Right cardiac atrium (tissue), 5 donors: ENCODE measurements at regions not wholly inside any gene's neighbourhood (a gene's known extent, or its start where the extent isn't known, plus 50 kb on each side); places are given as distances from the start of the nearest gene placed in this dataset.
"Not testable (repeated sequence)": the region's sequence is repeated elsewhere in the genome, so short reads cannot be mapped to it uniquely, and the experiment has no call there.

Experiments used
- ATAC-seq, 2 donors: fragments of 200-7000 bp; cut with Tn5 transposase; one replicate each; pipeline versions ENCODE4 v1.8.0 to v1.9.1; 2020; ENCODE audit warnings: moderate library complexity in 2 of 2, mild to moderate bottlenecking in 1 of 2
- DNase-seq, 3 donors: peaks; one replicate each; pipeline ENCODE4 v3.0.0-alpha.2; 2020
- H3K27ac ChIP-seq: one replicate; pipeline ENCODE4 v1.5.1; 2013; ENCODE audit warnings: mild to moderate bottlenecking, low read length, control low read depth, moderate library complexity
- H3K27me3 ChIP-seq: one replicate; pipeline ENCODE4 v1.6.1; 2013; ENCODE audit not compliant: control insufficient read depth, insufficient read depth
- H3K4me1 ChIP-seq: one replicate; pipeline ENCODE4 v1.6.1; 2013; ENCODE audit warnings: low read length; ENCODE audit not compliant: control insufficient read depth, insufficient read depth
- H3K4me3 ChIP-seq: one replicate; pipeline ENCODE4 v1.5.1; 2013; ENCODE audit warnings: low read length, control low read depth
- H3K9me3 ChIP-seq: one replicate; pipeline ENCODE4 v1.6.1; 2013; ENCODE audit warnings: low read length; ENCODE audit not compliant: control insufficient read depth
- WGBS: extraction: QIAGEN DNeasy Blood & Tissue Kit; methylation state at CpG from one replicate; pipeline ENCODE4 v1.1.7; 2013; 5-methylcytosine and 5-hydroxymethylcytosine counted together
- intact Hi-C, 4 donors: fragments of 100-400 bp; cut with DNase I; formaldehyde crosslinking; loops; one replicate each; pipeline versions ENCODE4 v1.11.0 to v1.14.0; 2022 to 2023
- donor health status: healthy with polysubstance abuse.
- donor health status: DM: no; HTN: yes; CAD: no.
- donor health status: DM: no; HTN: no; CAD: no.
- donor health status: DM: no; HTN: yes; CAD: no; lungs with severe emphysema.
- donor health status: DM: yes; HTN: yes; CAD: no.

DNA sequence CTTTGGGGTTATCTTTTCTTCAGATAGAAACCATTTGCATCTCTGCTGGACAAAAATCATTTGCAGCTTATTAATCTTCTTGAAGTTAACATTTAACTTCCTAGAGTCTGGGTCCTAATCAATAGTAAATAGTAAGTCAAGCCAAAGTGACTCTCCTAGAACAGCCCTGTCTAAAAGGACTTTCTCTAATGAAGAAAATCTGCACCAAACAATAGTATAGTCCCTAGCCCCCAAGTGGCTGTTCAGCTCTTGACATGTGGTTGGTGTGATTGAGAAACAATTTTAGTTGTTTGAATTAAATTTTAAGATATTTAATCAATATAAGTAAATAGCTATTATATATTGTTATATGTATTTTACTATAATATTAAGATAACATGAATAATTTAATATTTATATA is 64.6 kb upstream of the SHB start:
- intact Hi-C loops = loop anchor here in 1 of 4 donors (10.0 kb wide), 1 partner anchor 49 kb away; no protein-coding TSS in a partner anchor
- no peaks in the 10 kb centered on the region for H3K9me3 ChIP-seq
- no peak for DNase-seq
- H3K27me3 ChIP-seq = no peaks in the 10 kb centered on the region
- no peak overlapping the region for H3K4me3 ChIP-seq
- no peak overlapping the region for H3K27ac ChIP-seq
- H3K4me1 ChIP-seq = no peaks in the 10 kb centered on the region
- ATAC-seq = no peak

DNA sequence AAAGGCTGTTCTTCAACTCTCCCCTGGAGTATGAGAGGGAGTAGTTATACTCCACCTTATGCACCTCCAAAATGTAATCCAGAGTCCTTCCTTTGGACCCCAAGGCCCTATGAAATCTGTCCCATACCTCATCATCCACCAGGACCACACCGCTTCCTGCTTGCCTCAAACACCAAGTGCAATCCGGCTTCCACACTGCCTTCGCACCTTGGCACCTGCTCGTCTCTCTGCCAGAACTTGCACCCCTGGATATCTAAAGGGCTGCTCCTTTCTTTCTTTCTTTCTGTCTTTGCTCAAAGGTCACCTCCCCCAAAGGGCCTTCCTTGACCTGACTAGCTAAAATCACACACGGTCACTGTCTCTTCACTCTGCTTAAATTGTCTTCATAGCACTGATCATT is 63.9 kb upstream of the SHB start:
- intact Hi-C loops = loop anchor here in 1 of 4 donors (10.0 kb wide), 1 partner anchor 48 kb away; no protein-coding TSS in a partner anchor
- no peak for ATAC-seq

DNA sequence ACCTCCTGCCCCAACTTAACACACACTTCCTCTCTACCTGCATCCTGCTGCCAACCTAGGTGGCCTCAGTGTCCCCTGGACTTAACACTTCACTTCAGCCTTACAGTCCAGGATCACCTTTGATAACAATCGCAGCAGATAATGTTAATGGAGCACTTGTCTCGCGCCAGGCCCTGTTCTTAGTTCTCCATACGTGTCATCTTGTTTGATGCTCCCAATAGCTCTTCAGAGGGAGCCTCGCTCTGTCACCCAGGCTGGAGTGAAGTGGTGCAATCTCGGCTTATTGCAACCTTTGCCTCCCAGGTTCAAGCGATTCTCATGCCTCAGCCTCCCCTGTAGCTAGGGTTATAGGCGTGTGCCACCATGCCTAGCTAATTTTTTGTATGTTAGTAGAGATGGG is 62.7 kb upstream of the SHB start:
- 87% methylated on average over 8 of the region's 8 CpGs for WGBS
- intact Hi-C loops = loop anchor here in 1 of 4 donors (10.0 kb wide), 1 partner anchor 47 kb away; no protein-coding TSS in a partner anchor
- no peaks in the 10 kb centered on the region for H3K9me3 ChIP-seq
- no peak for ATAC-seq
- H3K4me1 ChIP-seq = no peaks in the 10 kb centered on the region
- no peak overlapping the region for H3K27ac ChIP-seq
- no peak overlapping the region for H3K4me3 ChIP-seq
- no peaks in the 10 kb centered on the region for H3K27me3 ChIP-seq
- DNase-seq = no peak

More for the DNA sequence above, 63.9 kb upstream of the SHB start:
- H3K27me3 ChIP-seq = no peaks in the 10 kb centered on the region
- DNase-seq = no peak
- H3K4me3 ChIP-seq = no peak overlapping the region
- no peaks in the 10 kb centered on the region for H3K4me1 ChIP-seq
- no peak overlapping the region for H3K27ac ChIP-seq
- no peaks in the 10 kb centered on the region for H3K9me3 ChIP-seq
- 90% methylated on average over 5 of the region's 5 CpGs for WGBS

DNA sequence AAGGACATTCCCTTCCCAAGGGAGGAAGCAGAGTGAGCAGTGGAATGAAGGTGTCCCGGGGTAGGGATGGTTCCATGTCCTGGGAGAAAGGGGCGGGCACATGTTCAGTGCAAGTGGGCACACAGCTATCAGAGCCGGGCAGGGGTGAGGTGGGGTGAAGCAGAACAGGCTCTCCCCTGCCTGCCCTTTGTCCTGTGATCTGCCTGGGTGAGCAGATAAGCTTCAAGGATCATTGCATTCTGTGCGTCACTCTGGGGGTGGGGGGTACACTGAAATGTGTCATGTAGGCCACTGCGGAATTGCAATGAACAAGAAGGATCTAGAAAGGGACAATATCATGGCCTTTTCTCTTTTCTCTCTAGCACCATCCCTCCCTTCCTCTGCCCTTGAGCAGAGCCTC is 61.7 kb upstream of the SHB start:
- Histone ChIP-seq H3K4me1 (no peaks in the 10 kb centered on the region), H3K9me3 (no peaks in the 10 kb centered on the region), H3K27me3 (no peaks in the 10 kb centered on the region), H3K27ac (no peak overlapping the region), H3K4me3 (no peak overlapping the region)
- intact Hi-C loops = loop anchor here in 1 of 4 donors (10.0 kb wide), 1 partner anchor 46 kb away; no protein-coding TSS in a partner anchor
- DNase-seq = no peak
- ATAC-seq = peak in 1 of 2 donors; percentile 29
- 77% methylated on average over 5 of the region's 5 CpGs for WGBS

DNA sequence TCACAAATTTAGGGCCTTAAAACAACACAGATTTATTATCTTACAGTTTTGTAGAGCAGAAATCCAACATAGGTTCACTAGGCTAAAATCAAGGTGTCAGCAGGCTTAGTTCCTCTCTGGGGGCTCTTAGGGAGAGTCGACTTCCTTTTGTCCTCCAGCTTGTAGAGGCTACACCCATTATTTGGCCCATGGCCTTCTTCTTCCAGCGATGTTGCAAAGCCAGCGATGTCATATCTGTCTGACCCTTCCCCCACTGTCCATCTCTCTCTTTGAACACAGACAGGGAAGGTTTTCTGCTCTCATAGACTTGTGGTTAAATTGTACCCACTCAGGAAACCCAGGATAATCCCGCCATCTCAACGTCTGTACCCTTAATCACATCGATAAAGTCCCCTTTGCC is 60.3 kb upstream of the SHB start:
- Histone ChIP-seq H3K9me3 (no peaks in the 10 kb centered on the region), H3K4me1 (no peaks in the 10 kb centered on the region), H3K27ac (no peak overlapping the region), H3K27me3 (no peaks in the 10 kb centered on the region), H3K4me3 (no peak overlapping the region)
- peak in 1 of 2 donors; percentile 50 for ATAC-seq
- no peak for DNase-seq
- 80% methylated on average over 6 of the region's 6 CpGs for WGBS
- intact Hi-C loops = no loop called here

DNA sequence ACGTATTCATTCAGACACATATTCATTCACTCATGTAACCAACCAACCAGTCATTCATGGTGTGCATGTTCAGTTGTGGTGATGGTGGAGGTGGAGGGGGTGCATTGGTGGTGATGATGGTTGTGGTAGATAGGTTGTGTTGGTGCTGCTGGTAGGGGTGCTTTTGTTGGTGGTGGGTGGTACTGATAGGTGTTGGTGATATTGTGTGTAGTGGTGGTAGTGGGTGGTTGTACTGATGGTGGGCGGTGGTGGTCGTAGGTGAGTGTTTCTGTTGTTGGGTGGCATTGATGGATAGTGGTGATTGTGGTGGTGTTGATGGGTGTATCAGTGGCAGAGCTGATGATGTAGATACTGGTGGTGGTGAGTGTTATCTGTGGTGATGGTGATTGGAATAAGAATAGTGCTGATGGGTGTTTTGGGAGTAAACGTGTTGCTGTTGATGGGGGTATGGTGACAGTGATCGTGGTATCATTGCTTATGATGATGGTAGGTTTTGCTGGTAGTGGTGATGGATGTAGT is 59.8 kb upstream of the SHB start:
- no peaks in the 10 kb centered on the region for H3K4me1 ChIP-seq
- 93% methylated on average over 5 of the region's 5 CpGs for WGBS

DNA sequence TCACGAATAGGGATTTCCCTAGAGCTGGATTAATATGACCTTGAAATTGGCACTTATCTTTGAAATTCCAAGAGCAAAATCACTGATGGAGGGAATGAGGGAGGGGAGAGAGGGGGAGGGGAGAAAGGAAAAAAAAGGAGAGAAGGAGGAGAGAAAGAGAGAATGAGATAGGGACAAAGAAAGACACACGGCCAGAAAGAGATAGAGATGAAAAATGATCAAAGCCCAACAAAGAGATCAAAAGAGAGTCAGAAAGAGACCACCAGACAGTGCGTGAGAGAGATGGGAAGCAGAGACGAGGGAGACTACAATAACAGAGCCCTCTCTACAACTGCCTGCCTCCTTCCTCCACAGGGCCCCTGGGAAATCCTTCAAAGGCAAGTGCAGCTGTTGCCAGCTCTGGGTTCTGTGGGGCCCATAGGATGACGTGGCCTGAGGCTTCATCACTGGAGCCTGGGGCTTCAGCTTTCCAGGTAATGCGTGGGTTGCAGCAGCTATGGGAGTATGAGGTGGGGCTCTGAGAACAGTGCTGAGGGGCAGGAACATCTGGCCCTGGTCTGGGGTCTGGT is 58.3 kb upstream of the SHB start:
- 69% methylated on average over 6 of the region's 6 CpGs for WGBS
- no peak for ATAC-seq
- DNase-seq = no peak
- Histone ChIP-seq H3K27me3 (no peaks in the 10 kb centered on the region), H3K27ac (no peak overlapping the region), H3K4me3 (no peak overlapping the region), H3K4me1 (no peaks in the 10 kb centered on the region), H3K9me3 (no peaks in the 10 kb centered on the region)
- intact Hi-C loops = no loop called here

More for the DNA sequence above, 59.8 kb upstream of the SHB start:
- intact Hi-C loops = no loop called here
- Histone ChIP-seq H3K27ac (no peak overlapping the region), H3K27me3 (no peaks in the 10 kb centered on the region), H3K9me3 (no peaks in the 10 kb centered on the region), H3K4me3 (no peak overlapping the region)
- DNase-seq (no peak), ATAC-seq (no peak)

DNA sequence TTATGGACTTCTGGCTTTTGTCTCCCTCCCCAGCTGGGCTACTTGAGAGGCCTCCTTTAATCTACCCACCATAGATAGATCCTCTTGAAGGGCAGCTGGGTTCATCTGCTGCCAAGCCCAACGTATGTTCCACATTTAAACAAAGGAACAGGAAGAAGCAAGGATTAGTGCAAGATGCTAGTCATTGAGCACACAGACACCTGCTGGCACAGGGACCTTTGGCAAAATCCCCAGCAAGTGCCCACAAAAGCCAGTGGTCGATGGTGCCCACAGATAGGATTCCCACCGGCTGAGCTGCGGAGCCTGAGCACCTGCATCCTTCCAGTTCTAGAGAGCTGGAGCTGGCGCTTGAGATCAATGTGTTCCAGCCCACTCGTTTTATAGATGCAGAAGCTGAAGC is 57.7 kb upstream of the SHB start:
- no peaks in the 10 kb centered on the region for H3K4me1 ChIP-seq
- intact Hi-C loops = no loop called here
- no peaks in the 10 kb centered on the region for H3K9me3 ChIP-seq
- H3K27me3 ChIP-seq = no peaks in the 10 kb centered on the region
- H3K27ac ChIP-seq = no peak overlapping the region
- 81% methylated on average over 6 of the region's 6 CpGs for WGBS
- ATAC-seq = no peak
- DNase-seq = no peak
- H3K4me3 ChIP-seq = no peak overlapping the region

DNA sequence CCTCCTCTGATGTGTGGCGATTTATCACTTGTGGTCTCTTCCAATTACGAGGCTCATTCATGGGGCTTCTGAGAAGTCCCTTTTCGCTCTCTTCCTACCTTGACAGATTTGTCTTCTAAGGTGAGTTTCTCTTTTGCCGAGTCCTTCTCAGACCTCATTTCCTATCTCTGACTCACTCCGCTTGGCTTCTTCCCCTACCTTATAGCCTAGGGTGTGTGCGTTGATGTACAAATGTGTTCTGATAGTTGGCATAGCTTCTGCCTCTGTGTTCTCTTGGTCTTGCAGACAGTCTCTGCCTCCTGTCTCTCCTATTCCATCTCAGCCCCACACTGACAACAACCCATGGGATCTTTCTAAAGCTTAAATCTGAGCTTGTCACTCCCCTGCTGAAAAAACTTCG is 56.9 kb upstream of the SHB start:
- ATAC-seq (no peak), DNase-seq (no peak)
- H3K27me3 ChIP-seq = no peaks in the 10 kb centered on the region
- H3K4me3 ChIP-seq = no peak overlapping the region
- 80% methylated on average over 7 of the region's 7 CpGs for WGBS
- no peaks in the 10 kb centered on the region for H3K4me1 ChIP-seq
- H3K9me3 ChIP-seq = no peaks in the 10 kb centered on the region
- H3K27ac ChIP-seq = no peak overlapping the region
- intact Hi-C loops = no loop called here

DNA sequence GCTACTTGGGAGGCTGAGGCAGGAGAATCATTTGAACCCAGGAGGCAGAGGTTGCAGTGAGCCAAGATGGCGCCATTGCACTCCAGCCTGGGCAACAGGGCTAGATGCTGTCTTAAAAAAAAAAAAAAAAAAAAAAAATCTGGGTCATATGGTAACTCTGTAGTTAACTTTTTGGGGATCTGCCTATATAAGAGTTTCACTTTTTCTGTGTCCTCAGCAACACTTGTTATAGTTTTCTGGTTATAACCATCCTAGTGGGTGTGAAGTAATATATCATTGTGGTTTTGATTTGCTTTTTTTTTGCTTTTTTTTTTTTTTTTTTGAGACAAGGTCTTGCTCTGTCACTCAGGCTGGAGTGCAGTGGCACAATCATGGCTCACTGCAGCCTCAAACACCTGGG is 54.3 kb upstream of the SHB start:
- H3K4me3 ChIP-seq, intact Hi-C loops, H3K9me3 ChIP-seq, DNase-seq, H3K27ac ChIP-seq, H3K4me1 ChIP-seq, H3K27me3 ChIP-seq, ATAC-seq: not testable (repeated sequence)
- 90% methylated on average over 1 of the region's 1 CpG for WGBS

DNA sequence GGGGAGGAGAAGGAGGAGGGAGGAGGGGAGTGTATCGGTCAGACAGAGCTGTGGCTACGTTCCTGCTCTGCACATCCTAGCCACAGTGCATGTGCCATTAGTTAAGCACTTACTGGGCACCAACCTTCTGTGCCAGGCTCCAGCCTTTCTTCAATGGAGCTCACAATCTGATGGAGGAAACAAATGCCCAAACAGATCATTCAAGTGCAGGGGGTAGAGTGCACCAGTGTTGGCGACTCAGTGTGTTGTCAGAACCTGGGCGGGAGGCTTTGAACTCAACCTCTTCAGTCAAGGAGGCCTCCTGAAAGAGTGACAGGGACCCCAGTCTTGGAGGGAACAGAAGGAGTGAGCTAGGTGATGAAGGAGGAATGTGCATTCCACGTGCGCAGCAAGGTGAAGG is 51.9 kb upstream of the SHB start:
- intact Hi-C loops = no loop called here
- ATAC-seq (no peak), DNase-seq (no peak)
- no peaks in the 10 kb centered on the region for H3K4me1 ChIP-seq
- H3K4me3 ChIP-seq = no peak overlapping the region
- H3K9me3 ChIP-seq = no peaks in the 10 kb centered on the region
- 89% methylated on average over 6 of the region's 6 CpGs for WGBS
- no peak overlapping the region for H3K27ac ChIP-seq
- no peaks in the 10 kb centered on the region for H3K27me3 ChIP-seq
